Amygdala (tissue), 56 donors: ENCODE measurements at regions not wholly inside any gene's neighbourhood (a gene's known extent, or its start where the extent isn't known, plus 50 kb on each side); places are given as distances from the start of the nearest gene placed in this dataset.
A peak's percentile ranks its signal among the peaks of the same experiment; 100 is the strongest.
"Not testable (repeated sequence)": the region's sequence is repeated elsewhere in the genome, so short reads cannot be mapped to it uniquely, and the experiment has no call there.

ENCODE experiments used
- DNase-seq, 56 donors: peaks; one replicate each; lab custom pipeline; 2025; lab: John Stamatoyannopoulos, UW

DNA sequence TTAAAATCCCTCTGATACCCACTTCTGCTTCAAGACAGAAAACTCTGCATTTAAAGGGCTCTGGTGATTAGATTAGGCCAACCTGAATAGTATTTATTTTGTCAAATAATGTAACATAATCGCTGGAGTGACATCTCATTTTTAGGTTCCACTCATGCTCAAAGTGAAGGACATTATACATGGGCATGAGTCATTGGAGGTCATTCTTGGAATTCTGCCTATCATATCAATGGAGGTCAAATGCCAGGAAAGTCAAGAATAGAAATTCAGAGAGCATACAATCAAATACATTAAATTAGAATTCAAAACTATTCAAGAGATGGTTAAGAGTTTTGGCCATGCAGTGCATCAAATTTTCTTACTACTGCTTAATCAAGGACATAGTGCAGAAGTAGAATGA, 50.8 kb upstream of the PRSS1 start:
- DNase-seq = no peak

- DNase-seq = no peak
Observed at GRCh38 chr7:142697270-142697669, 52.0 kb upstream of the PRSS1 start.

DNA sequence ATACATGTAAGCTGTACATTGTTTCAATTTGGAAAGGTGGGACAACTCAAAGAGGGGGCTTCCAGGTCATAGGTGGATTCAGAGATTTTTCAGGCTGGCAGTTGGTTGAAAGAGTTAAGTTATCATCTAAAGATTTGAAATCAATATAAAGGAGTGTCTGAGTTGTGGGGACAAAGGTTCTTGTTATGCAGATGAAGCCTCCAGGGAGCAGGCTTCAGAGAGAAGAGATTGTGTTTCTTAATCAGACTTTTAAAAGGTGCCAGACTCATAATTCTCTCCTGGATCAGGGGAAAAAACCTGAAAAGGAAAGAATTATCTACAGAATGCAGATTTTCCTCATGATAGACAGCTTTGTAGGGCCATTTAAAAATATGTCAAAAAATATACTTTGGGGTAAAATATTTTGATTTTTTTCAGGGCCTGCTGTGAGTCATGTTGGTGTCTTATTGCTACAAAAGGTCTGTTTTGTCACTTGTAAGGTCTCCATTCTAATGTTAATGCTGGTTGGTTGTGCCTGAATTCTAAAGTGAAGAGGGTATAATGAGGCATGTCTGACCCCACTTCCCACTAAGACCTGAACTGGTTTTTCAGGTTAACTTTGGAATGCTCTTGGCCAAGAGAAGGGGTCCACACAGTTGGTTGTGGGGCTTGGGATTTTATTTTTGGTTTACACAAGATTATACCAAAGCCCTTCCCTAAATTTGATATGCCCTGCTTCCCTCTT, 52.7 kb upstream of the PRSS1 start:
- no peak for DNase-seq

DNA sequence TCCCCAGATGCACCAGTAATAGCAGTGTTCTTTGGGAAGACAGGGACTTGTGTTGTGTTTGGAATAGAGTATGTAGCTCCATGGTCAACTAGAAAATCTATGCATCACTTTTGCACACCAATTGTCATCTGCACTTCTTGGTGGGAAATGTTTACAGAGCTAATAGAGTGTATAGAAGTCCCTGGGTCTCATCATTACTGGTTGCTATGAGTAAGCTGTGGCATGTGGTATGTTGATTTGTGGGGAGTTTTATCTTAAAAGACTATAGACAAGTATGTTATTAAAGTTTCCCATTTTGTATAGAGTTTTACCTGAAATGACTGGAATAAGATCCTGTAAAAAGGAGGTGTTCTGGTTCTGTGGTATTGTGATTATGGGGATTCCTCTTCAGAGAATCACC, 55.4 kb upstream of the PRSS1 start:
- no peak for DNase-seq

- no peak for DNase-seq
Observed at GRCh38 chr7:142690554-142691182, 58.6 kb upstream of the PRSS1 start.

DNA sequence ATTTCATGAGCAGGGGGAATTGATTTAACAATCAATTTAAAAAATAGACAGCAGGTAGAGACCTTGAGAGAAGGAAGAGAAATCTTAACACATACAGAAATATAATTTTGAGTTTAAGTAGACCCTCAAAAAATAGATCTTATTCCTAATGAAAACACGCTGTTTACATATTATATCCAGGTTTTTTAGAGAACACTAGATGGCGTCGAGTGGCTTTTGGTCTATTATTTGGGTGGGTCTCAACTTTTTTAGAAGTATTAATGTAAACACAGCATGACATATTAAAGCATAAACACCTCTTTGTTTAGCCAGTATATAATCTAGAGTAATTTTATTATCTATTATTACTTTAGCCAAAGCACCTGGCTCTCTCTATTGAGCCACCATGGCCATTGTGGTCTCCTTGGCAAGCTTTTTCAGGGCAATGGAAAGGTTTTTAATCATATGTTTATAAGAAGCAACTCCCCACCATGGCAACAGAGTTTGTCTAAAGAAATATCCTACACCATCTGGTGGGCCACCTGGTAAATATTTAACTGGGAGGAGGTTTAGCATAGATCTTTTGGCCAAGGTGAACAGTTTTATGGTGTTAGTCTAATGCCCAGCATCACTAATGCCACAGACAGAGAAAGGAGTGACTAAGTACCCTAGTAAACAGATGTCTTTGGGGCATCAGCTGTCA, 59.7 kb upstream of the PRSS1 start:
- no peak for DNase-seq

DNA sequence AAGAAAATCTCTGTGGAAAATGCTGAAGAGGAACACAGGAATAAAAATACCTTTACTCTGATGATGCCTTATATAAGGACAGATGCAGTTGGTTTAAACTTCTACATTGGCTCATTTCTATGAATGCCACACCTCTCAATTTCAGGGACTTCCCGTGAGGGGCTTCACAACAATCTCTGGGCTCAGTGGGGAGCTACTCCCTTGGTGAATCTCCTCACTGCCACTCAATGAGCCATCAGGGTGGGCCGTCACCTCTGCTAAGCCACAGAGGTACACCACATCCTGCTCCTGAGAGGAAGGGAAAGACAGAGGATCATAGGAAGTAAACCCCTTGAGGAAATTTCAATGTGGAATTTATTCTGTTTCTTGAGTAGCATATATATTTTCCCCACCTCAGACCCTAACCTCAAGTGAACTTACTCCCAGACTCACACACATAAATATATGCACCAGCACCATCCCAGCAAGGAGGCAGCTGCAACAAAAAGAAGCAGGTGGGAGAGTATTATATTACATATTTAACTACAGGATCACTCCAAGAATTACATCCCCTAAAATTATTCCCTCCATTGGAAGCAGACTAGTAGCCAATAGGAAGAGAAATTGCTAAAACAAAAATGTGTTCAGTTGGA, 63.3 kb upstream of the PRSS1 start:
- no peak for DNase-seq

- no peak for DNase-seq
Observed at GRCh38 chr7:142681314-142682092, 67.8 kb upstream of the PRSS1 start.

DNA sequence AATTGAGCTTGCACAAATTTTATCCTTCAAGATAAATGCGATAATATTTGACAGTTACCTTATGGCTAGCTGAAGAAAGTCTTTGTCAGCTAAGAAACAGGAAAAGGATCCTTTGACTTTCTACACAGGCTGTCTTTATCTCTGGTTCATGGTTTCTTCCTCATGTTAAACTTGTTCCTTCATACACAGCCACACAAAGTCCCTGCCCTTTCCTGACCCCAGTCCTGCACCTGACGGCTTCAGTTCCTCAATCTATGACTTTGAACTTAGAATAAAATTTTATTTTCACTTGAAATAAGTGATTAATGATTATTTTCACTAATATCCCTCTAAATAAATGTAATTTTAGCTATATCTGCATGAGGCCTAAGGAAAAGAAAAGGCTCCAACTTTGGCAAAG, 77.8 kb upstream of the PRSS1 start:
- DNase-seq = no peak

GRCh38 chr7:142670511-142670910, 78.8 kb upstream of the PRSS1 start:
- DNase-seq = no peak

DNA sequence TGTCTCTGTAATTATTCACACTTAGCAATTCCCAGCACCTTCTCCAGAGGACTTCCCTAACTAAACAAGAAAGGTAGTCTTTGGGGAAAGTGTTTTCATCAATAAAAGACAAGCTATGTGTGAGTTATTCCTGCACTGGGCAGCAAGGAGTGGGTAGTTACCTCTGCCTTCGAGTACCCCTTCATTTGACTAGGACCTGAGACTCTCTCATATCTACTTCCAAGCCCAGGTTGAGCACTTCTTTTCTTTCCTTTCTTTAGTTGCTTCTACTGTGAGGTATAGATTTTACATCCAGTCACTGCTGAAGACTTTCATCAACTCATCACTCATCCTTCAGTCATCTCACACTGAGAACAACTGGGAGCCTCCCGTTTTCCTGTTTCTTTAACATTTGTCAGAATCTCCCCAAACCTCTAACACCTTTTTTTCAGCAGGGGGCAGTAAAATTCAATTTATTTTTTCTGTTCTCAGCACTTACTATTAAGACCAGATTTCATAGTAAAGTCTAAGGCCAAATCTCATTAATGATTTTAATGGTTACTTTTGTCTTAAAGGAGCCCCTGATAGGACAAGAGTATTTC, 80.1 kb upstream of the PRSS1 start:
- DNase-seq = no peak

DNA sequence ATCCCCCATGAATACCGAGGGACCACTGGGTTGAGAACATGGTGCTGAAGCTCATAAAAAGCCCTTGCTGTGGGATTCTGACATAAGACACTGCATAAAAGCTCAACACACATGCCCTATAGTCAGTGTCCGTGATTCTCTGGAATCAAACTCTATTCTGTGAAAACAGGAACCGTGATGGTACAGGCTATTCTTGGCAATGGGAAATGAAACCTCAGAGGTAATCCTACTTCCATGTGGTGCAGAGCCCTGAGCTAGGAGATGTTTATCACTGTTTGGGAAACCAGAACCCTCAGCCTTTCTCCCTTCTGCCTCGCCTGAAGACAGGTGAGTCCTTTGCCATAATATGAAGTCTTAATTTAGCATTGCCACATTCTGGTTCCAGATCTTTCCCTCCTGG, 80.8 kb upstream of the PRSS1 start:
- peak in 1 of 56 donors; percentile 5 for DNase-seq

GRCh38 chr7:142657376-142657775, 91.9 kb upstream of the PRSS1 start:
- DNase-seq = no peak

- no peak for DNase-seq
Observed at GRCh38 chr7:142654398-142654797, 94.9 kb upstream of the PRSS1 start.

GRCh38 chr7:142647749-142648148, 101.5 kb upstream of the PRSS1 start:
- DNase-seq = no peak

- DNase-seq = no peak
Observed at GRCh38 chr7:142646386-142647140, 102.7 kb upstream of the PRSS1 start.

GRCh38 chr7:142645777-142646176, 103.5 kb upstream of the PRSS1 start:
- DNase-seq = no peak

DNA sequence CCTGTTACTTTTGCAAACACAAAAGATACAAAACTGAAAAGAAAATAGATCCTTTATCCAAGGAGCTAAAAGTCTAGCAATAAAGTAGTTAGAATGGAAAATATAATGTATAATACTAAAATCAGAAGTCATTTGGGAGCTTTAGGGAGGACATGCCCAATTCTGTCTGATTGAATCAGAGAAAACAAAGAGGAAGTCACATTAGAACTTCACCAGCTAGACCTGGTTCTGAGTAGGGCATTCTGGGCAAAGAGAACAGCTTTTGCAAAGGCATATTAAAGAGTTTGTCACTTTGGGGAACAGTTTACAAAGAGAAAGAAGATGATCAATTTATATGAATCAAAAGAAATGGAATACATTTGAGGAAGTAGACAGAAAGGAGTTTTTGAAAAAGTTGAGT, 107.0 kb upstream of the PRSS1 start:
- DNase-seq = no peak

GRCh38 chr7:142641252-142641651, 108.0 kb upstream of the PRSS1 start:
- not testable (repeated sequence) for DNase-seq

- no peak for DNase-seq
Observed at GRCh38 chr7:142638581-142638980, 110.7 kb upstream of the PRSS1 start.
